Cardiac muscle cell (in vitro differentiated cells and primary cell): ENCODE measurements at regions not wholly inside any gene's neighbourhood (a gene's known extent, or its start where the extent isn't known, plus 50 kb on each side); places are given as distances from the start of the nearest gene placed in this dataset.

Experiments
- DNase-seq, 2 donors: peaks; one replicate each; pipeline versions ENCODE4 v3.0.0 to v3.0.0-alpha.2; 2010 to 2017; ENCODE audit warnings: low read depth in 1 of 2, low spot score in 1 of 2
- H3K27ac ChIP-seq: fragments of 200-600 bp; sonication (generic); 2 replicates; pipeline ENCODE4 v1.5.1; 2016
- H3K27me3 ChIP-seq: fragments of 200-600 bp; sonication (generic); 2 replicates; pipeline ENCODE4 v1.6.0; 2016; ENCODE audit warnings: control low read depth
- H3K36me3 ChIP-seq: fragments of 200-600 bp; sonication (generic); 2 replicates; pipeline ENCODE4 v1.5.1; 2016; ENCODE audit warnings: control low read depth
- H3K4me1 ChIP-seq: fragments of 200-600 bp; sonication (generic); 2 replicates; pipeline ENCODE4 v1.8.1; 2017; ENCODE audit warnings: low read depth, mild to moderate bottlenecking, mixed run types
- H3K4me3 ChIP-seq: fragments of 200-600 bp; sonication (generic); 2 replicates; pipeline ENCODE4 v1.5.1; 2016; ENCODE audit warnings: mild to moderate bottlenecking
- H3K9me3 ChIP-seq: fragments of 200-600 bp; sonication (generic); 2 replicates; pipeline ENCODE4 v1.5.1; 2017; ENCODE audit warnings: low read depth, mild to moderate bottlenecking, control low read depth
- TF ChIP-seq, protein P1 (sequence below): IDR thresholded peaks from 2 replicates; pipeline ENCODE4 v1.5.1; 2012; ENCODE audit warnings: low read depth, mild to moderate bottlenecking, low read length

DNA sequence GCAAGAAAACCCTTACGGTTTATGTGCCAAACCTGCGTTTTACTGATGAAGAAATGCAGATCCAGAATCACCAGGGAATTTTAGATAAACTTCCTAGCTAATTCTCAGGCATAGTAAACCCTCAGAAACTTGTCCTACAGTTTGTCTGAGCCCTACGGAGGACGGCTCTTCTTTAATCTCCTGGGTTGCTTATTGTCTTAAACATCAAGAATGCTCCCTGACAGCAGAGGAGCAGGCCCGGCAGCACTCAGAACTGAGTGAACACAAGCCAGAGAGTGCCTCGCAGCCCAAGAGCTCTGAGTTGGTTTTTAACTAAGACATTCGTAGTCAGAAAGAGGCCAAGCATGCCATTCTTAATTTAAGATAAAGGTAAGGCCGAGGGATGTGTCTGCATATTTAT is 114.7 kb upstream of the ERCC6L2 start:
- Histone ChIP-seq H3K27me3 (no peaks in the 10 kb centered on the region), H3K4me1 (peaks cover 3% of the 10 kb centered on the region), H3K9me3 (no peaks in the 10 kb centered on the region), H3K36me3 (no peaks in the 10 kb centered on the region), H3K4me3 (no peak overlapping the region), H3K27ac (peak overlapping the region; percentile 36)
- no peak for DNase-seq
- TF ChIP-seq, protein P1, sequence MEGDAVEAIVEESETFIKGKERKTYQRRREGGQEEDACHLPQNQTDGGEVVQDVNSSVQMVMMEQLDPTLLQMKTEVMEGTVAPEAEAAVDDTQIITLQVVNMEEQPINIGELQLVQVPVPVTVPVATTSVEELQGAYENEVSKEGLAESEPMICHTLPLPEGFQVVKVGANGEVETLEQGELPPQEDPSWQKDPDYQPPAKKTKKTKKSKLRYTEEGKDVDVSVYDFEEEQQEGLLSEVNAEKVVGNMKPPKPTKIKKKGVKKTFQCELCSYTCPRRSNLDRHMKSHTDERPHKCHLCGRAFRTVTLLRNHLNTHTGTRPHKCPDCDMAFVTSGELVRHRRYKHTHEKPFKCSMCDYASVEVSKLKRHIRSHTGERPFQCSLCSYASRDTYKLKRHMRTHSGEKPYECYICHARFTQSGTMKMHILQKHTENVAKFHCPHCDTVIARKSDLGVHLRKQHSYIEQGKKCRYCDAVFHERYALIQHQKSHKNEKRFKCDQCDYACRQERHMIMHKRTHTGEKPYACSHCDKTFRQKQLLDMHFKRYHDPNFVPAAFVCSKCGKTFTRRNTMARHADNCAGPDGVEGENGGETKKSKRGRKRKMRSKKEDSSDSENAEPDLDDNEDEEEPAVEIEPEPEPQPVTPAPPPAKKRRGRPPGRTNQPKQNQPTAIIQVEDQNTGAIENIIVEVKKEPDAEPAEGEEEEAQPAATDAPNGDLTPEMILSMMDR: no peak

DNA sequence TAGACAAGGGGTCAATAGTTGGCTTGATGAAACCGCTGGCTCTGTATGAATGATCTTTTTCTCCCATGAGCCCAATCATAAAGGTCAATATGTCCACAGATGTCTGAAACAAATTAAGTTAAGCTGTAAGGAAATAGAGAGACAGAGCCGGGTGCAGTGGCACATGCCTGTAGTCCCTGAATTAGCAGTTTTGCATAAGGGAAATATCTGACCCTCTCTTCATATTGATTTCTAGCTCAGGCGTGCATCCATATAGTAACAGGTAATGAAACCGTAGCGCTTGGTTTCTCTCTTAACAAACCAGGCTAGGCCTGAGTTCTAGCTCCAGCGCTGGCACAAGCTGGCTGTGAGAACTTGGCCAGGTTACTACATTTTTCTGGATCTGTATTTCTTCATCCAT is 118.1 kb upstream of the ERCC6L2 start:
- H3K9me3 ChIP-seq: no peaks in the 10 kb centered on the region
- H3K4me3 ChIP-seq: no peak overlapping the region
- peaks cover 17% of the 10 kb centered on the region for H3K4me1 ChIP-seq
- H3K27ac ChIP-seq: no peak overlapping the region
- TF ChIP-seq, protein P1: no peak
- no peak for DNase-seq
- no peaks in the 10 kb centered on the region for H3K36me3 ChIP-seq
- peaks cover under 1% of the 10 kb centered on the region for H3K27me3 ChIP-seq

DNA sequence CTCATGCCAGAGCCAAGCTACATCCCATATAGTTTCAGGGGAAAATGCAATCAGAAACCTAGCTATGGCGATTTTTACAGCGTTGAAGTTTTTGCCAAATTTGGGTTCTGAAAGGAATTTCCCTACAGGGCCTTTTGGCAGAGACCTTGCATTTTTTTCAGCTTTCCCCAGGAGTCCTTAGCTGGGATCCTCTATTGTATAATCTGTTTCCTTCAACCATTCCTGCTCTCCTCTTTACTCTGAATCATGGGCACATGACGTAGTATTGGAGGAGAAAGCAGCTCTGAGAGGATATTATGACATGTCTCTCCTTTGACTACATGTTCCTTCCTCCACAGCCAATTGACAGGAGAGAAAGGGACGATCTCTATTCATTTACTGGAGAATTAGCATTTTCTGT is 118.5 kb upstream of the ERCC6L2 start:
- H3K36me3 ChIP-seq: no peaks in the 10 kb centered on the region
- peaks cover 5% of the 10 kb centered on the region for H3K27me3 ChIP-seq
- H3K9me3 ChIP-seq: no peaks in the 10 kb centered on the region
- DNase-seq: peak in 1 of 2 donors; percentile 95
- no peak overlapping the region for H3K27ac ChIP-seq
- no peak overlapping the region for H3K4me3 ChIP-seq
- TF ChIP-seq, protein P1: no peak
- H3K4me1 ChIP-seq: peaks cover 17% of the 10 kb centered on the region

DNA sequence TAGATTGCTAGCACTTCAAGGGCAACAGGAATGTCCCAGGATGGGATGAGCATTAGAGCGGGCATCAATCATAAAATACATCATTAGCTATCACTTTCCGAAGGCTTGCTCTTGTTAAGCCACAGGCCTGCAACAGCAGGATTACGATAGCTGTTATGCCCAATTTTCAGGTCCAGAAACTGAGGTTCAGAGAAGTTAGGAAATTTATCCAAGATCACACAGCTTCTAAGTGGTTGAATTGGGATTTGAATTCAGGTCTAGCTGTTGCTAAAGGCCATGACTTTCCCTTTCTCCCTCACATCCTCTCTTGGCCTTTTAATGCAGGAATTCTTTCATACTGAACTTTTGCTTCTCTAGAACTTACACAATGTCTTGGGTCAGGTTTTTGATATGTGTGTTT is 119.4 kb upstream of the ERCC6L2 start:
- Histone ChIP-seq H3K27ac (no peak overlapping the region), H3K4me3 (no peak overlapping the region), H3K4me1 (peaks cover 17% of the 10 kb centered on the region), H3K9me3 (no peaks in the 10 kb centered on the region), H3K27me3 (peaks cover 7% of the 10 kb centered on the region), H3K36me3 (no peaks in the 10 kb centered on the region)
- TF ChIP-seq, protein P1: no peak
- DNase-seq: no peak

DNA sequence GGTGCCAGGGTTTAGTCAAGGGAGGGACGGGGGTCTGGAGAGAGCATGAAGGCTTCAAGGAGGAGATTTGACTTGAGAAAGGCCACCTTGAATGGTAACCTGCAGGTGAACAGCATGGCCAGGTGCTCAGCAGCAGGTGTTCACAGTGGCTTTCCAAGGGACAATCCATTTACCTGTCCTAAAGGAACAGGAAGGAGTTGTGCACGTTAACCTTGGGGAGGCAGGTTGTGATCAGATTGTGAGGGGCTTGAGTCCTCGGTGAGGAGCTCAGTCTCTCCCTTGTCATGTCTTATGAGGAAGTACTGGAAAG is 120.1 kb upstream of the ERCC6L2 start:
- no peak for DNase-seq

More for the DNA sequence above, 120.1 kb upstream of the ERCC6L2 start:
- H3K27ac ChIP-seq: no peak overlapping the region
- no peaks in the 10 kb centered on the region for H3K36me3 ChIP-seq
- TF ChIP-seq, protein P1: no peak
- H3K9me3 ChIP-seq: no peaks in the 10 kb centered on the region
- H3K4me3 ChIP-seq: no peak overlapping the region
- peaks cover 17% of the 10 kb centered on the region for H3K4me1 ChIP-seq
- H3K27me3 ChIP-seq: peaks cover 7% of the 10 kb centered on the region
